Activated CD8-positive, alpha-beta T cell treated with anti-CD3 and anti-CD28 coated beads for 36 hours (primary cell): ENCODE measurements at regions not wholly inside any gene's neighbourhood (a gene's known extent, or its start where the extent isn't known, plus 50 kb on each side); places are given as distances from the start of the nearest gene placed in this dataset.

Experiments used
- ATAC-seq: fragments of 200-7000 bp; cut with Tn5 transposase; one replicate; pipeline ENCODE4 v1.10.0; 2021; ENCODE audit warnings: mild to moderate bottlenecking, moderate library complexity
- CTCF ChIA-PET: fragments of 350-600 bp; sonication (Branson Sonifier 250); formaldehyde crosslinking; loops from one replicate; lab custom pipeline; 2021; ENCODE audit warnings: antibody characterized with exemption; lab: Charles Lee
- POLR2A ChIA-PET: fragments of 350-600 bp; sonication (Branson Sonifier 250); formaldehyde crosslinking; loops from one replicate; lab custom pipeline; 2021; ENCODE audit warnings: antibody characterized with exemption; lab: Charles Lee
- DNase-seq: peaks from one replicate; pipeline ENCODE4 v3.0.0-alpha.2; 2020
- H3K27ac Mint-ChIP-seq: one replicate; pipeline ENCODE4 v1.8.0; 2021; ENCODE audit warnings: mild to moderate bottlenecking, mixed read lengths
- H3K27me3 Mint-ChIP-seq: one replicate; pipeline ENCODE4 v1.8.0; 2021; ENCODE audit warnings: mixed read lengths
- H3K36me3 Mint-ChIP-seq: one replicate; pipeline ENCODE4 v1.8.0; 2021; ENCODE audit warnings: low read depth, mixed read lengths
- H3K4me1 Mint-ChIP-seq: one replicate; pipeline ENCODE4 v1.8.0; 2021; ENCODE audit warnings: low read depth, mixed read lengths
- H3K4me3 Mint-ChIP-seq: one replicate; pipeline ENCODE4 v1.8.0; 2021; ENCODE audit warnings: mild to moderate bottlenecking, moderate library complexity, mixed read lengths
- H3K9me3 Mint-ChIP-seq: one replicate; pipeline ENCODE4 v1.8.0; 2021; ENCODE audit warnings: mixed read lengths
- CTCF ChIP-seq: fragments of 200-600 bp; IDR thresholded peaks from one replicate; pipeline ENCODE4 v1.8.0; 2022; ENCODE audit warnings: antibody characterized with exemption, mild to moderate bottlenecking
- intact Hi-C: fragments of 100-400 bp; cut with micrococcal nuclease; formaldehyde crosslinking; loops from one replicate; pipeline ENCODE4 v1.10.0; 2022

GRCh38 chr3:157755233-157755632, 252.0 kb upstream of the VEPH1 start:
- Mint-ChIP-seq H3K27ac (no peak overlapping the region), H3K4me1 (no peaks in the 10 kb centered on the region), H3K9me3 (no peaks in the 10 kb centered on the region), H3K27me3 (no peaks in the 10 kb centered on the region), H3K36me3 (no peaks in the 10 kb centered on the region), H3K4me3 (no peak overlapping the region)
- no peak for DNase-seq
- intact Hi-C loops = no loop called here
- ChIA-PET CTCF (no interaction called here), POLR2A (no interaction called here)
- no peak for ATAC-seq
- no peak for TF ChIP-seq CTCF

- ChIA-PET POLR2A (no interaction called here), CTCF (no interaction called here)
- Mint-ChIP-seq H3K4me1 (no peaks in the 10 kb centered on the region), H3K9me3 (no peaks in the 10 kb centered on the region), H3K4me3 (no peak overlapping the region), H3K36me3 (no peaks in the 10 kb centered on the region), H3K27me3 (no peaks in the 10 kb centered on the region), H3K27ac (no peak overlapping the region)
- ATAC-seq (no peak), DNase-seq (no peak)
- no peak for TF ChIP-seq CTCF
- intact Hi-C loops = no loop called here
Measured at GRCh38 chr3:157754451-157754850, 251.2 kb upstream of the VEPH1 start.

GRCh38 chr3:157753787-157754136, 250.5 kb upstream of the VEPH1 start:
- H3K4me1 Mint-ChIP-seq = no peaks in the 10 kb centered on the region

GRCh38 chr3:157752956-157753786, 250.0 kb upstream of the VEPH1 start:
- H3K4me3 Mint-ChIP-seq = no peak overlapping the region
- TF ChIP-seq CTCF = no peak
- intact Hi-C loops = no loop called here
- ChIA-PET POLR2A (no interaction called here), CTCF (no interaction called here)
- H3K9me3 Mint-ChIP-seq = no peaks in the 10 kb centered on the region
- ATAC-seq = no peak
- H3K27me3 Mint-ChIP-seq = no peaks in the 10 kb centered on the region
- no peak overlapping the region for H3K27ac Mint-ChIP-seq
- DNase-seq = no peak
- H3K36me3 Mint-ChIP-seq = no peaks in the 10 kb centered on the region
- H3K4me1 Mint-ChIP-seq = no peaks in the 10 kb centered on the region

More at GRCh38 chr3:157753787-157754136, 250.5 kb upstream of the VEPH1 start:
- Mint-ChIP-seq H3K4me3 (no peak overlapping the region), H3K9me3 (no peaks in the 10 kb centered on the region), H3K36me3 (no peaks in the 10 kb centered on the region), H3K27ac (no peak overlapping the region), H3K27me3 (no peaks in the 10 kb centered on the region)
- ChIA-PET POLR2A (no interaction called here), CTCF (no interaction called here)
- intact Hi-C loops = no loop called here
- TF ChIP-seq CTCF = no peak
- ATAC-seq = no peak
- DNase-seq = no peak

GRCh38 chr3:157752554-157752953, 249.3 kb upstream of the VEPH1 start:
- ChIA-PET POLR2A (no interaction called here), CTCF (no interaction called here)
- Mint-ChIP-seq H3K27ac (no peak overlapping the region), H3K4me3 (no peak overlapping the region), H3K9me3 (no peaks in the 10 kb centered on the region), H3K27me3 (no peaks in the 10 kb centered on the region), H3K4me1 (no peaks in the 10 kb centered on the region), H3K36me3 (no peaks in the 10 kb centered on the region)
- no peak for TF ChIP-seq CTCF
- no peak for ATAC-seq
- intact Hi-C loops = no loop called here
- no peak for DNase-seq
